ENCODE measurements at regions not wholly inside any gene's neighbourhood (a gene's known extent, or its start where the extent isn't known, plus 50 kb on each side); places are given as distances from the start of the nearest gene placed in this dataset.
A peak's percentile ranks its signal among the peaks of the same experiment; 100 is the strongest.
"Not testable (repeated sequence)": the region's sequence is repeated elsewhere in the genome, so short reads cannot be mapped to it uniquely, and the experiment has no call there.

DNA sequence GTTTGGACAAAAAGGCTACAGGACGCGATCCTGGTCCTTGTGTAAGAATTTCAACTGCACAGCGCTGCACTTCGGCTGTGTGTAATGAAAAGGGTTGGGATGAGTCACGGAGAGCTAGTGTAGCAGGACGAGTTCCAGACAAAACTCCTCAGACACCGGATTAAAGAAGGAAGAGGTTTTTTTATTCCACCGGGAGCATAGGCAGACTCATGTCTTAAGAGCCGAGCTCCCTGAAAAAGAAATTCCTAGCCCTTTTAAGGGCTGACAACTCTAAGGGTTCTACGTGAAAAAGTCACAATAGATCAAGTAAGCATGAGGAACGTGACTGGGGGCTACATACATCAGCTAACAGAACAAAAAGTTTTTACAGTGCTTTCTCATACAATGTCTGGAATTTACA lies 54.8 kb upstream of the FAM90A1 start:
- H3K4me3 Mint-ChIP-seq; H3K9me3 Mint-ChIP-seq; H3K36me3 Mint-ChIP-seq (ENCODE audit: low read depth); H3K27ac Mint-ChIP-seq; H3K27me3 Mint-ChIP-seq (ENCODE audit: low read depth); DNase-seq (ENCODE audit: low spot score); H3K4me1 Mint-ChIP-seq (ENCODE audit: low read depth): not testable (repeated sequence)

DNA sequence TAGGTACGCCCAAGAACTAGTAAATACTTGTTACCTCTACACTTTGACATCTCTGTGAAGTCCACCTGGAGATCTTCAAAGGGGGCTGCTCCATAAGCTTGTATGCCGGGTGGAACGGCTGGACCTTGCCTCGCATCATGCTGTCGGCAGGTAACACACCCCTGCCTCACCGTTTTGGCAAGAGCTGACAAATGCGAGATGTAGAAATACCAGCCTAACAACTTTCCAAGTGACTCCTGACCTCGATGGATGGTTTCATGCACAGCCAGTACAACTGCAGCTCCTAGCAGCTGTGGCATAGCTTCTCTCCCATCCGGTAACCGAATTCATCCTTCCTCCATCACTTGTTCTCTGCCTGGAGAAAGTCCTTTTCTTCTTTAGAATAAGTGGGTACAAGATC lies 58.3 kb upstream of the FAM90A1 start:
- H3K4me1 Mint-ChIP-seq (ENCODE audit: low read depth); H3K36me3 Mint-ChIP-seq (ENCODE audit: low read depth); H3K4me3 Mint-ChIP-seq; H3K27me3 Mint-ChIP-seq (ENCODE audit: low read depth); H3K9me3 Mint-ChIP-seq; H3K27ac Mint-ChIP-seq; DNase-seq (ENCODE audit: low spot score): not testable (repeated sequence)

DNA sequence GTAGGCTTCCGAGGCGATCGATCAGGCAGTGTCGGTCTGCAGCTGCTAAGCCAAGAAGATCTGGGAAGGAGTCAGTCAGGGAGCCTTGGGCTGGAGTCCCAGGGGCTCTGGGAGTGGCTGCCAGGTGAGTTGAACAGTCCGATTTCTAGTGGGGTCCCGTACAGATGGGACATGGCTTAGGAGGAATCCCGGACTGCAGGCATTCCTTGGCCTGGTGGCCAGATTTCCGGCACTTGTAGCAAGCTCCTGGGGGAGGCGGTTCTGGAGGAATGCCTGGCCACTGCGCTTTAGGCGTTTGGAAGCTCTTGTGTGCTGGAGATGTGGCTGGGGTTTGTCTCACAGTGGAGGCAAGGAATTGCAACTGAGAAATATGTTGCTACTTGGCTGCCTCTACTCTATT lies 64.3 kb upstream of the FAM90A1 start:
- not testable (repeated sequence) for H3K27ac Mint-ChIP-seq; DNase-seq (ENCODE audit: low spot score); H3K36me3 Mint-ChIP-seq (ENCODE audit: low read depth); H3K4me3 Mint-ChIP-seq; H3K27me3 Mint-ChIP-seq (ENCODE audit: low read depth); H3K4me1 Mint-ChIP-seq (ENCODE audit: low read depth); H3K9me3 Mint-ChIP-seq

DNA sequence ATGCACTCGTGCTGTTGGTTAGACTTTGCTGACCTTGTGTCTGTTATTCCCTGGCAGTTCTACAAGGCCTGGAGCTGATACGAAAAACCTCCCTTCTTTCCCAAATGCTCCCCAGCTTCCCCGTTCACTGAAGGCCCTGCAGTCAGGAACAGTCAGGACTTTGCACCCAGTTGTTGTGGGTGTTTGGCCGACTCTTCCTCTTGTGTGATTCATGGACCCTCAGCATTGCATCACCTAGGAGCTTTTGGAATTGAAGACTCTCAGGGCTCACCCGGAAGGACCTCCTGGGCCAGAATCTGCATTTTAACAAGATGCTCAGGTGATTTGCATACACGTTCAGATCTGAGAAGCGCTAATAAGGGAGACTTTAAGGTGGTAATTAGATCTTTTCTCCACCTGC lies 67.2 kb upstream of the FAM90A1 start:
- not testable (repeated sequence) for H3K36me3 Mint-ChIP-seq (ENCODE audit: low read depth); H3K4me3 Mint-ChIP-seq; H3K9me3 Mint-ChIP-seq; DNase-seq (ENCODE audit: low spot score); H3K27ac Mint-ChIP-seq; H3K4me1 Mint-ChIP-seq (ENCODE audit: low read depth); H3K27me3 Mint-ChIP-seq (ENCODE audit: low read depth)

DNA sequence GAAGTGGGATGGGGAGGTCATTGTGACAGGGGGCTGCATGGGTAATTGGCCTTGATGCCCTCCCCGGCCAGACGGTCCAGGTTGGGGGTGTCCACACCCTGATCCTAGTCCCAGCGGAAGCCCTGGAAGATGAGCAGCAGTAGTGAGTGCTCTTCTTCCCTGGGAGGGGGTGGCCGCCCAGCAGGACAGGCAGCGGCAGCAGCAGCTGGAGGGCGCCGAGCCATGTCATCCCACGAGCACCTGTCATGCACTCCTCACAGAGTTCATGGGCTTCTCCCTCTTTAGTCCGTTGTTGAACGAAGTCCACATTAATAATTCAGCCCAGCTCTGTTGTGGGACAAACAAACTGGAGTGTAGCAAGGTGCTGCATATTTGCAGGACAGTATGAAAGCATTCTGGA lies 81.2 kb upstream of the FAM90A1 start:
- not testable (repeated sequence) for H3K9me3 Mint-ChIP-seq

DNA sequence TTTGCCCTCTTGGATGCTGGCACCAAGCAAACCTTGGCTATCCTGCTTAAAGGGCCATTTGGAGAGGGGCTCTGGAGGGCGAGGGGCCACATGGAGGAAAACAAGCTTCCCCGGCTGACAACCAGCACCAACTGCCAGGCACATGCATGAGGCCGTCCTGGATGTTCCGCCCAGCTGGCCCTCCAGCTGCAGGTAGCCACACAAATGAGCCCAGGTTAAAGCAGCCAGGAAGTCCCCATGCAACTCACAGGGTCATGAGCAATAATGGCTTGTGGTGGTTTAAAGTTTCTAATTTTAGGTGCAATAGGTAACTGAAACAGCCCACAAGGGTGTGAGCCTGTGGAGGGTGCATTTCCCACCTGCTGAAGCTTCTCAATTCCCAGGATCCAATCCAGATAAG lies 88.6 kb upstream of the FAM90A1 start:
- H3K4me1 Mint-ChIP-seq (ENCODE audit: low read depth): peaks cover 15% of the 10 kb centered on the region
- H3K27me3 Mint-ChIP-seq (ENCODE audit: low read depth); H3K4me3 Mint-ChIP-seq; H3K9me3 Mint-ChIP-seq; DNase-seq (ENCODE audit: low spot score); H3K27ac Mint-ChIP-seq; H3K36me3 Mint-ChIP-seq (ENCODE audit: low read depth): not testable (repeated sequence)

More for the DNA sequence above, 81.2 kb upstream of the FAM90A1 start:
- not testable (repeated sequence) for DNase-seq (ENCODE audit: low spot score); H3K4me3 Mint-ChIP-seq; H3K36me3 Mint-ChIP-seq (ENCODE audit: low read depth); H3K27ac Mint-ChIP-seq; H3K27me3 Mint-ChIP-seq (ENCODE audit: low read depth); H3K4me1 Mint-ChIP-seq (ENCODE audit: low read depth)

DNA sequence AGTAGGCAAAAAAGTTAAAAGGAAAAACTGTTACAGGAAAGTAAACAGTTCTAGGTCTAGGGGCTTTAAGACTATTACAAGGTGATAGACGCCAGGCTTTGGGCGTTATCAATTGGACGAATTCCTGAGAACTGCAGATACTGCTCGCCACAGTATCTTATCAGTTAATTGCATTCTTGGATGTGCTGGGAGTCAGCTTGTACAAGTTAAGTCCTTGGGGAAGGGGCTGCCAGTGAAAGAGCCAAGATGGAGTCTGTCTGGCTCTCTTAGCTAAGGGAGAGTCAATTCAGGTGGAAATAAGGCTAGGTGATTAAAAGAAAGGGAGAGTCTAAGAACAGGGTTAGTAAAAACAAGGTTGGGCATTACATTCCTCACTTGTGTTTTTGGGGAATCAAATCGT lies 90.3 kb upstream of the FAM90A1 start:
- DNase-seq (ENCODE audit: low spot score); H3K9me3 Mint-ChIP-seq; H3K36me3 Mint-ChIP-seq (ENCODE audit: low read depth); H3K27ac Mint-ChIP-seq; H3K4me3 Mint-ChIP-seq; H3K27me3 Mint-ChIP-seq (ENCODE audit: low read depth): not testable (repeated sequence)
- peaks cover 15% of the 10 kb centered on the region for H3K4me1 Mint-ChIP-seq (ENCODE audit: low read depth)

DNA sequence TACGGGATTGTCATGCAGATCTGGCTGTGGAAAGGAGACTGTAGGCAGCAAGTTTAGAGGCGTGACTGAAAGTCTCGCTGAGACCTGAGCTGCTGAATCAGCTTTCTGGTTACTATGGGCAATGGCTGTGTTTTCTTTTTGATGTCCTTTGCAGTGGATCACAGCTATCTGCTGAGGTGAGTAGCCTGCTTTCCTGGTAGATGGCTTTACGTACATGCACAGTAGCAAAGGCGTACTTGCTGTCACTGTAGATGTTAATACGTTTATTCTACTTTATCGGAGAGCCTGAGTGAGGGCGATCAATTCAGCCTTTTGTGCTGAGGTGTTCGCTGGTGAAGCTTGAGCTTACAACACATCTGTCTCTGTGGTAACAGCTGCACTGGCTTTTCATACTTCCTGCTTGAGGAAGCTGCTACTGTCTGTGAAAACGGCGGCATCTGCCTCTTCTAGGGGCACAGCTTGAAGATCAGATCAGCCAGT lies 92.9 kb upstream of the FAM90A1 start:
- DNase-seq (ENCODE audit: low spot score): peak; percentile 23
- not testable (repeated sequence) for H3K36me3 Mint-ChIP-seq (ENCODE audit: low read depth)

DNA sequence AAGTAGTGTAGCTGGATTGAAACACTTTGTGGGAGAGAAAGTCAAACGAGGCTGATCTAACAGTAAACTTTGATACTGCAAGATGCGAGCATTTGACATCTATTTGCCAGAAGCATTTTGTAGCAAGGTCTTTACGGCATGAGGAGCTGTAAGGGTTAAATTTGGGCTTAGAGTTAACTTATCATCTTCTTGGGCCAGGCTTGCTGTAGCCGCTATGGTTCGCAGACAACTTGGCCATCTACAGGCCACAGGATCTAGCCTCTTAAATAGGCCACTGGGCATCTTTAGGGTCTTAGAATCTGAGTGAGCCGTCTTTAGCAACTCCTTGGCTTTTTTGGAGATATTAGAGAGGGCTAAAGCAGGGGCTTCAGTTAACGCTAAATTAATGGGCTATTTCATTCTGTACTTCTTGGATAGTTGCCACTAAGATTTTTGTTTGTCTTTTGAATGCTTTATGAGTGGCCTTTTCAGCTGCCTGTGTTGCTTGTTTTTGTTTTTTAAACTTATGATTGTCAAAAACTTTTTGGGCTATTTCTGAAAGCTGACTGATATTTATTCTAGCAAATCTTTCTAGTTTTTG lies 93.5 kb upstream of the FAM90A1 start:
- peak overlapping the region; percentile 74 for H3K4me3 Mint-ChIP-seq
- peaks cover 15% of the 10 kb centered on the region for H3K4me1 Mint-ChIP-seq (ENCODE audit: low read depth)
- not testable (repeated sequence) for DNase-seq (ENCODE audit: low spot score); H3K9me3 Mint-ChIP-seq; H3K36me3 Mint-ChIP-seq (ENCODE audit: low read depth); H3K27me3 Mint-ChIP-seq (ENCODE audit: low read depth)
- peak overlapping the region; percentile 71 for H3K27ac Mint-ChIP-seq

More for the DNA sequence above, 92.9 kb upstream of the FAM90A1 start:
- H3K27me3 Mint-ChIP-seq (ENCODE audit: low read depth); H3K9me3 Mint-ChIP-seq: not testable (repeated sequence)
- peak overlapping the region; percentile 74 for H3K4me3 Mint-ChIP-seq
- peaks cover 15% of the 10 kb centered on the region for H3K4me1 Mint-ChIP-seq (ENCODE audit: low read depth)
- H3K27ac Mint-ChIP-seq: peak overlapping the region; percentile 71

DNA sequence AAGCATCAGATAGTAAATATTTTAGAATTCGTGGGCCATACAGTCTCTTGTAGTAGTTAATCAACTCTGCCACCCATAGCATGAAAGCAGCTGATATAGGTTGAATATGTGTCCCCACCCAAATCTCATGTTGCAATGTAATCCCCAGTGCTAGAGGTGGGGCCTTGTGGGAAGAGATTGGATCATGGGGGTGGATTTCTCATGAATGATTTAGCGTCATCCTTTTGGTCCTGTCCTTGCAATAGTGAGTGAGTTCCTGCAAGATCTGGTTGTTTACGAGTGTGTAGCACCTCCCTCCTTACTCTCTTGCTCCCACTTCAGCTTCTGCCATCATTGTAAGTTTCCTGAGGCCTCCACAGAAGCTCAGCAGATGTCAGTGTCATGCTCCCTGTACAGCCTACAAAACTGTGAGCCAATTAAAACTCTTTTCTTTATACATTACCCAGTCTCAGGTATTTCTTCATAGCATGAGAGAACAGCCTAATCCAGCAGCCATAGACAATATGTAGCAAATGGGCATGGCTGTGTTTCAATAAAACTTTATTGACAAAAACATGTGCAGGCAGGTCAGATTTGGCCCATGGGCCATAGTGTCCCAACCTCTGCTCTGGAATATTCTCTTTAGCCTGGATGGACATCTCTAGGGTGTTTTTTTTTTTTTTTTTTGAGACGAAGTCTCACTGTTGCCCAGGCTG lies 97.9 kb upstream of the FAM90A1 start:
- H3K27me3 Mint-ChIP-seq (ENCODE audit: low read depth); H3K9me3 Mint-ChIP-seq: not testable (repeated sequence)

DNA sequence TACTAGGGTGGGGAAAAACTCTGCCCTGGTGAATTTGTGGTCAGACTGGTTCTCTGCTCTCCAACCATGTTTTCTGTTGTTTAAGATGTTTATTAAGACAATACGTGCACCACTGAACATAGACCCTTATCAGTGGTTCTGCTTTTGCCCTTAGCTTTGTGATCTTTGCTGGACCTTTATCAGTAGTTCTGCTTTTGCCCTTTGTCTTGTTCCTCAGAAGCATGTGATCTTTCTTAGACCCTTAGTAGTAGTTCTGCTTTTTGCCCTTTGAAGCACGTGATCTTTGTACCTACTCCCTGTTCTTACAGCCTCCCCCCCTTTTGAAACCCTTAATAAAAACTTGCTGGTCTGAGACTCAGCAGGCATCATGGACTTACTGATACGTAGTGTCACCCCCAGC lies 101.4 kb upstream of the FAM90A1 start:
- H3K4me1 Mint-ChIP-seq (ENCODE audit: low read depth); H3K4me3 Mint-ChIP-seq; DNase-seq (ENCODE audit: low spot score); H3K9me3 Mint-ChIP-seq; H3K36me3 Mint-ChIP-seq (ENCODE audit: low read depth); H3K27ac Mint-ChIP-seq; H3K27me3 Mint-ChIP-seq (ENCODE audit: low read depth): not testable (repeated sequence)

More for the DNA sequence above, 97.9 kb upstream of the FAM90A1 start:
- not testable (repeated sequence) for H3K27ac Mint-ChIP-seq; DNase-seq (ENCODE audit: low spot score); H3K36me3 Mint-ChIP-seq (ENCODE audit: low read depth); H3K4me3 Mint-ChIP-seq; H3K4me1 Mint-ChIP-seq (ENCODE audit: low read depth)

DNA sequence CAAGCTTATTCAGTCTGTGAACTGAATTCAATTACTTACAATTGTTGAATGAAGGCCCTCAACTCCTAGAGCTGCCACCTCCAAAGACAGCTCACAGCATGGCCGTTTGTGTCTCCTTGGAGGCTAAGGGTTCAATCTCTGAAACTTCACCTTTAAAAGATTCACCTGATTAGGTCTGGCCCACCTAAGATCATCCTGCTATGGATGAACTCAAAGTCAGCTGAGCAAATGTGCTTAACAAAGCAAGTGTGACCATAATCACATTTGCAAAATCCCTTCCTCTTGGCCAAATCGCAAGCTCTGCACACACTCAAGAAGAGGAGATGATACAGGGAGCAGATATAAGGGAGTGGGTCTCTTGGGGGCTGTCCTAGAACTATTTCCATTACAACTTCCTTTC lies 105.0 kb upstream of the FAM90A1 start:
- not testable (repeated sequence) for H3K27ac Mint-ChIP-seq; H3K4me3 Mint-ChIP-seq; DNase-seq (ENCODE audit: low spot score); H3K9me3 Mint-ChIP-seq; H3K27me3 Mint-ChIP-seq (ENCODE audit: low read depth); H3K36me3 Mint-ChIP-seq (ENCODE audit: low read depth); H3K4me1 Mint-ChIP-seq (ENCODE audit: low read depth)

DNA sequence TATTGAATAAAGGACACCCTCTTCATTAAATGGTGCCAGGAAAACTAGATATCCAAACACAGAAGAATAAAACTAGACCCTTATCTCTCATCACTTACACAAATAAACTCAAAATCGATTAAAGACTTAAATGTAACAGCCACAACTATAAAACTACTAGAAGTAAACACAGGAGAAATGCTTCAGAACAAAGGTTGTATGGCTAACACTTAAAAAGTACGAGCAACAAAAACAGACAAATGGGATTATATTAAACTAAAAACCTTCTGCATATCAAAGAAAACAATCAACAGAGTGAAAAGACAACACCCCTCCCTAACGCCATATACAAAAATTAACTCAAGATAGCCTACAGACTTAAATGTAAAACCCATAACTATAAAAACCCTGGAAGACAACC lies 104.7 kb upstream of the CLEC6A start:
- H3K36me3 Mint-ChIP-seq (ENCODE audit: low read depth): not testable (repeated sequence)

DNA sequence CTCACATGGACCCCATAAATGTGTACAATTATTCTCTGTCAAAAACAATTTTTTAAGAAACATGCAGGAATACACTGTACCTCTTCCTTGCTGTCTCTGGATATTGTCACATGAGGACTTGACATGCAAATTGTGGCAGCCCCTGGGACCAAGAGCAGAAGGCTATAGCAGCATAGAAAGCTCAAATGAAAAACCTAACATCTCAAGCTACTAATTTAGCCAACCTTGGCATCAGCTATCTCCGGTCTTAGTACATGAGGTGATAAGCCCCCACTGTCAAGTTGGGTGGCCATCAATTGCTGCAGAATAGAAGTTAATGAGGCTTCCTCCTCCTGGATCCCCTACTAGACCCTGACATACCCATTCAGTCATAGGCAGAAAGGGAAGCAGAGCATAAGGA lies 101.0 kb upstream of the CLEC6A start:
- not testable (repeated sequence) for H3K9me3 Mint-ChIP-seq; H3K27me3 Mint-ChIP-seq (ENCODE audit: low read depth); H3K36me3 Mint-ChIP-seq (ENCODE audit: low read depth); H3K27ac Mint-ChIP-seq; H3K4me1 Mint-ChIP-seq (ENCODE audit: low read depth); H3K4me3 Mint-ChIP-seq; DNase-seq (ENCODE audit: low spot score)

More for the DNA sequence above, 104.7 kb upstream of the CLEC6A start:
- not testable (repeated sequence) for DNase-seq (ENCODE audit: low spot score); H3K27ac Mint-ChIP-seq; H3K4me1 Mint-ChIP-seq (ENCODE audit: low read depth); H3K27me3 Mint-ChIP-seq (ENCODE audit: low read depth); H3K9me3 Mint-ChIP-seq; H3K4me3 Mint-ChIP-seq

DNA sequence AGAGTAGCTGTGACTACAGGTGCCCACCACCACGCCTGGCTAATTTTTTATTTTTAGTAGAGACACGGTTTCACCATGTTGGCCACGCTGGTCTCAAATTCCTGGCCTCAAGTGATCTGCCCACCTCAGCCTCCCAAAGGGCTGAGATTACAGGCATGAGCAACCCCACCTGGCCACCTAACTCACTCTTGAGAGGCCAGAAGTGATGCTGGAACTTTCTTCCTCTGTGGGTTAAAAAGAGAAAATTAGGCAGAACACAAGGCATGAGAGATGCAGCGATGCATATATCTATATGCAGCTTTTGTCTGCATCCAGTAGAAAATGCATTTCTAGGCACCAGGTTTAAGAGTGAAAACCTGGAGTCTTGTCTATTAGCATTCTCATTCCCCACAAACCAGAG lies 100.2 kb upstream of the CLEC6A start:
- not testable (repeated sequence) for DNase-seq (ENCODE audit: low spot score); H3K36me3 Mint-ChIP-seq (ENCODE audit: low read depth); H3K9me3 Mint-ChIP-seq; H3K27ac Mint-ChIP-seq; H3K27me3 Mint-ChIP-seq (ENCODE audit: low read depth); H3K4me3 Mint-ChIP-seq; H3K4me1 Mint-ChIP-seq (ENCODE audit: low read depth)

Data from T-helper 2 cell treated with Interferon-gamma antibody and Interleukin-4, amounts not matched to agents 5 μg/mL and 100 μg/mL, for 36 hours (primary cell).